UCSD-AML1 (cell line): ENCODE measurements at regions not wholly inside any gene's neighbourhood (a gene's known extent, or its start where the extent isn't known, plus 50 kb on each side); places are given as distances from the start of the nearest gene placed in this dataset.
"Not testable (repeated sequence)": the region's sequence is repeated elsewhere in the genome, so short reads cannot be mapped to it uniquely, and the experiment has no call there.

Source experiments
- DNase-seq: peaks from one replicate; lab custom pipeline; 2025; ENCODE audit not compliant: unreplicated experiment; lab: John Stamatoyannopoulos, UW

DNA sequence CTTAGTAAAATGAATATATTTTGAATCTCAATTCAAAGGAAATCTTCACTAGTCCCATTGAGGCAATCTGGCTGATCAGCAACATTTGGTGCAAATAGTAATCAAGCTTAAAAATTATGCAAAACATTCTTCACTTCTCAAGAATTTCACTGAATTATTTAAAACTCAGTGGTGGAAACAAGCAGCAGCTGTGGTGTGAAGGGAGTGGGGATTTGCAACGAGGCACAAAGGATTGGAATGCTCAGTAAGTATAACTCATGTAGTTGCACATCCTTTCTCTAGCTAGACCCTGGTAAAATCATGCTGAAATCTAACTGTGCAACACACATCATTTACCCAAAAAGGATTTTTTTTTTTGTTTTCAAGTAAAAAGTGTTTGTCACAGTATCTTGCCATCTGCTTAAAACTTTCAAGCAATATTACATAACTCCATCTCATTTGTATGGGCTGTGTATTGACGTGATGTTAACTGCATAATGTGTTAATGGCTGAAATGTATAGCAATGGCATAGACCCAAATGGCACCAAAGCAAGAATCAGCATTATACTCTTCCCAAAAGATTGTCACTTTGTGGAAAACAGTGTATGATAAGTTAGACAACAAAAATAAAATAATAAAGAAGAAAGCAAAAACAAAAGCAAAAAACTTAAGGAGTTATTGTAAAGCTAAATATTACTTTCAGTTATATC, 816.6 kb downstream of the EPHA3 start:
- DNase-seq, result no peak

DNA sequence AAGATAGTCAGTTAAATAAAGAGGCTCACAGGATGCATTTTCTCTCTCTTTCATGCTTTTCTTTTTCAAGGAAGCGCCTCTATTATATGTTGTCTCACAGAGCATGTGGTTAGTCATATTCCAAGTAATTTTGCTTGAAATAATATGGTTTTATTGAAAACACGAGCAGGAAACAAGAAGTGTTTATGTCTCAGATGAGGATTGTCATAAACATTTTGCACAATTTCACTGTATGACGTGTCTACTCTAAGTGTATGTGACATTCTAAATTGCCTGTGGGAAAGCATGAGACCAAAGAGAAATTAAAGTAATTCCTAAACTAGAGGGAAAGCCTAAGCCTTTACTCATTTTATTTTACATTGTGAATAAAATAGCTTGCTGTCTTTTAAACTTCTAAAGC, 818.6 kb downstream of the EPHA3 start:
- DNase-seq, result no peak

DNA sequence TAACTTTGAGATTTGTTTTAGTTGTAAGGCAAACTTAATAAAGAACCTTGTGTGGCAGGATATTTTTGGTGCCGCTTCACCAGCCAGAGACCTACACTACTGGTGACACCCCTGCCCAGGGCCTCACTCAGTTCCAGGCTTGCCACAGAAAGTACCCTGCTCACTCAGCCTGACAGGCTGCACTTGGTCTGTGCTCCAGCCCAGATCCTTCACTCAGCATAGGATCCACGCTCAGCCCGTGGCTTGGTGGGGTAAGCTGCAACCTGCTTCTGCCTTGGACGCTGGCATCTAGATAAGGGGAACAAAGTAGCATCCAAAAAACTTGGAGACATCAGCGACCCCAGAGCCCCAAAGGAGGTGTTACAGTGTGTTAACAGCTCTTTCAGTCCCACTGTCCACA, 825.5 kb downstream of the EPHA3 start:
- DNase-seq, result peak; percentile 3

DNA sequence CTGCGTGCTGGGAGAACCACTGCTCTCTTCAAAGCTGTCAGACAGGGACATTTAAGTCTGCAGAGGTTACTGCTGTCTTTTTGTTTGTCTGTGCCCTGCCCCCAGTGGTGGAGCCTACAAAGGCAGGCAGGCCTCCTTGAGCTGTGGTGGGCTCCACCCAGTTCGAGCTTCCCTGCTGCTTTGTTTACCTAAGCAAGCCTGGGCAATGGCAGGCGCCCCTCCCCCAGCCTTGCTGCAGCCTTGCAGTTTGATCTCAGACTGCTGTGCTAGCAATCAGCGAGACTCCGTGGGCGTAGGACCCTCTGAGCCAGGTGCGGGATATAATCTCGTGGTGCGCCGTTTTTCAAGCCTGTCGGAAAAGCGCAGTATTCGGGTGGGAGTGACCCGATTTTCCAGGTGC, 837.0 kb downstream of the EPHA3 start:
- DNase-seq, result not testable (repeated sequence)

DNA sequence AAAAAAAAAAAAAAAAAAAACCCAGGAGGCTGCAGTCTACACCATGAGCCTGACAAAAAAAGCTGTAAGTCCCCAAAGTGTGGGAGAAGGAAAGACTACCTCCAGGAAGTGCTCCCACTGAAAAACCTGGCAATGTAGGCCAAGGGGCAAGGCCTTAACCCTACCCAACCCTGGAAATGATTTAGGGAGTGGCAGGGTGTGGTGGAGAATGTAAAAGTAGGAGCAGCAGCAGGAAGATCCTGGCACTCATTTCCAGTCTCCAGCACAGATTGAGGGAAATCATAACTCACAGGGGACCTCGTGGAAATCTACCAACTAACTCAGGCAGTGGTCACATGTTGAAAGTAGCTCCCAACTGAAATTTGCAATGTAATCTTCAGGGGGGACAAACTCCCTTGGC, 839.5 kb downstream of the EPHA3 start:
- no peak for DNase-seq

DNA sequence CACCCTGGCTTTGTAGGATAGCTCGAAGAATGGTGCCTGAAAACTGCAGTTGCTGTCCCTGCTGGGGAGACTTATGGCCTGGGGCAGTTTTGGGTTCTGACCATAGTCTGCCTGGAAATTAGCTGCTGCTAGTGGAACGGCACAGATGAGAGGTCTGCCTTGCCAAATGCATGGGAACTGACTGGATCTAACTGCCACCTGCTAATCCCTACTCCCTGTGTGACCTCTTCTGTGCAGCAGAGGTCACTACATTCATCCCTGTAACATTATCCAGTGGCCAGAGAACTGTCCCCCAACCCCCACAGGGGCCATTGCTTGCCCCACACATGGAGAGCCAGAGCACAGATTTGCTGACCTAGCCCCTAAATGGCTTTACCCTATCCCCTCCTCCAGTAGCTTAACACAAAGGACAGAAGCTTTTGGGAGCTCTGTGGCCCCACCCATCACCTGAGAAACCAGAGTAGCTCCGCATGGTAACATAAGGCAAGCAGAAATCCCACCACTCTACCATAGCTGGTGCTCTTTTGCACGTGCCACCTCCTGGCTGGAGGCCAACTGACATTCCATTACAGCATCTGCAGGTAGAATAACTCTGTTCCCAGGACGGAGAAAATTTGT, 840.0 kb downstream of the EPHA3 start:
- DNase-seq, result peak; percentile 4

DNA sequence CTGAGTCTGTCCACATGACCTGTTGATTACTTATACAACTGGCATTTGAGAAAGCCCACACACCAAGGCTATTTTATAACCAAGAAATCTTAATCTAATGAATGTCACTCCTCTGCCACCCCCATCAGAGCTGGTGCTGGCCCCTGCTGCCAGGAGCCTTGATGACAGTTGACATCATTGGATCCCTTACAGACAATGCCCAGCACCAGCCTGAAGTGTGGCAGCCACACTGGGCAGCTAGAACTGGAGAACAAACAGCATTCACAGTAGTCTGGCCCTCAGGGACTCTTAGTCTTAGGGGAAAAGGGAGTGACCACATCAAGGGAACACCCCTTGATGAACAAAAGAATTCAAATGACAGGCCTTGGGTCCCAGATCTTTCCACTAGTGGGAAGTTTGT, 840.6 kb downstream of the EPHA3 start:
- DNase-seq, result no peak

DNA sequence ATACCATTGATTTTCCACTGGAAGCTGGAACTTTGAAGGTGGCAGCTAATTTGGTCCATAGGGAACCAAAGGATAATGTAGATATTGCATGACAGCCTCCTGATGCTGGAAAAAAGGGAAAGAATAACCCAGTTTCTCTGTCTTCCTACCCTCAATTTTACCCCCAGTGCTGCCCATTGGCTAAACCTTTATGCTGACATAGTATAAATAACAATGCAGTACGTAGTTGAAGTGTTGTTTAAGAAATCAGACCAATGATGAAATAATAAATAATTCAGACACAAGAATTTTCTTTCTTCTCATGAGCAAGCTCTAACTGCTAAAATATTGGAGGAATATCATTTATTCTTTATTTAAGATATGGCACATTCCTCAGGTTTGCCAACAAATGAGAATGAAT, 843.4 kb downstream of the EPHA3 start:
- no peak for DNase-seq

DNA sequence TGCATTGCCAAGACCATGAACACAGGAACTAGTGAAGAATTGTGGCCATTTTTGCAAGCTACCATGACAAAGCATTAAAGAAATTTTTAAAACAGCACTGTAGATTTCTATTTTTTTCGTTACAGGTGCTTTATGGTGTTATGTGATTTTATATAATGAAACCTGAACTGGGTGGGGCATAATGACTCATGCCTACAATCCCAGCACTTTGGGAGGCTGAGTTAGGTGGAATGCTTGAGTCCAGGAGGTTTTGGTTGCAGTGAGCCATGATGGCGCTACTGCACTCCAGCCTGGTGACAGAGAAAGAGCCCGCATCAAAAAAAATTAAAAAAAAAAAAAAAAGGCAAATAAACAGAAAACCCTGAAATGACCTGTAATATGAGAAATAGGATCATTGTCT, 846.7 kb downstream of the EPHA3 start:
- DNase-seq, result no peak

DNA sequence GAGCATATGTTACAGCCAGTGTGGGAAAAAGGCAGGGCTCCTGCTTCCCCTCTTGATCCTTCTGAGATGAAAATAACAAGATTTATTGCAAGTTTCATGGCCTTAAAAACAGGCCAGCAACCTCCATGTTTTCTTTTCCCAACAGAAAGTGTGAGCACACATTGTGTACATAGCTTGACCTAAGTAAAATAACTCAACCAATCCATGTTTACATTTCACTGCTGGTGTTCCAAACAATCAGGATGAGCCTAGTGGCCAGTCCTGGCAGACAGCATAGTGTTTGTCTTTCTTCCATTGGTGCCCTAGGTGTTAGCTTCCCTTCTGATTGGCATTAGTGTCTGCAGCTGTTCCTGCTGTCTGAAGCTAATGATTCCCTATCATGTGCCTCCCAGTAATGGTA, 847.7 kb downstream of the EPHA3 start:
- DNase-seq, result no peak

DNA sequence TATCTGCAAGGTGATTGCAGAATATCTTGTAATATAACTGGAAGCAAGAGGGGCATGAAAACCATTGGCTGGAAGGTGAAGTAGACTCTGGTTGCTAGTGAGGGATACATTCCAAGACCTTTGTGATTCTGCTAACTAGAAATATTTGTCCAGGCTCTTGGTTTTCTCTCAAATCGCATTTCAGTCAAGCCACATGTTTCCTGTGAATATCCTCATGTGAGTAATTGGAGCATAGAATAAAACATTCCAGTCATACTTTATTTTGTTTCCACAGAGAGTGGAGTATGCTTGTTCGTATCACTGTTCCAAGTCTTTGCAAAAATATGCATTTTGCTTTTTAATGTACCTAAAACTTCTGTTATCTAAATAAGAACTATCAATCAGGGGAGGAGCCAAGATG, 850.0 kb downstream of the EPHA3 start:
- DNase-seq, result no peak

DNA sequence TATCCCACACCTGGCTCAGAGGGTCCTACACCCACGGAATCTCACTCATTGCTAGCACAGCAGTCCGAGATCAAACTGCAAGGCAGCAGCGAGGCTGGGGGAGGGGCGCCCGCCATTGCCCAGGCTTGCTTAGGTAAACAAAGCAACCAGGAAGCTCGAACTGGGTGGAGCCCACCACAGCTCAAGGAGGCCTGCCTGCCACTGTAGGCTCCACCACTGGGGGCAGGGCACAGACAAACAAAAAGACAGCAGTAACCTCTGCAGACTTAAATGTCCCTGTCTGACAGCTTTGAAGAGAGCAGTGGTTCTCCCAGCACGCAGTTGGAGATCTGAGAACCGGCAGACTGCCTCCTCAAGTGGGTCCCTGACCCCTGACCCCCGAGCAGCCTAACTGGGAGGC, 850.7 kb downstream of the EPHA3 start:
- not testable (repeated sequence) for DNase-seq

DNA sequence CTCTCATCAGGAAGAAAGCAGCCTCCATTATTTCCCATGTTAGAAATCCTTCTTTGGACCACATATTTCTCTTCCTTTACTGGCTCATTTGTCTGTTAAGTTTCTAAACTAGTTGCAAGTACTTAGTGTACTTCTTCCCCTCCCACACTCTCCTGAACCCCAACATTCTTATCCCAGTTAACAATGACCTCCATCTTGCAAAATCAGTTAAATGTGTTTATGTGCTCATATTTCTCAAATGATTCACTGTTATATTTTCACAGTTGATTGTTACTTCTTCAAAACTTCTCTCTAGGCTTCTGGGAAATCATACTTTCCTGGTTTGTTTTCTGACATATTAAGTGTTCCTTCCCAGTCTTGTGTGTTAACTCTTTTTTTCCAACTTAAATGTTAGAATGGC, 856.9 kb downstream of the EPHA3 start:
- DNase-seq, result no peak

DNA sequence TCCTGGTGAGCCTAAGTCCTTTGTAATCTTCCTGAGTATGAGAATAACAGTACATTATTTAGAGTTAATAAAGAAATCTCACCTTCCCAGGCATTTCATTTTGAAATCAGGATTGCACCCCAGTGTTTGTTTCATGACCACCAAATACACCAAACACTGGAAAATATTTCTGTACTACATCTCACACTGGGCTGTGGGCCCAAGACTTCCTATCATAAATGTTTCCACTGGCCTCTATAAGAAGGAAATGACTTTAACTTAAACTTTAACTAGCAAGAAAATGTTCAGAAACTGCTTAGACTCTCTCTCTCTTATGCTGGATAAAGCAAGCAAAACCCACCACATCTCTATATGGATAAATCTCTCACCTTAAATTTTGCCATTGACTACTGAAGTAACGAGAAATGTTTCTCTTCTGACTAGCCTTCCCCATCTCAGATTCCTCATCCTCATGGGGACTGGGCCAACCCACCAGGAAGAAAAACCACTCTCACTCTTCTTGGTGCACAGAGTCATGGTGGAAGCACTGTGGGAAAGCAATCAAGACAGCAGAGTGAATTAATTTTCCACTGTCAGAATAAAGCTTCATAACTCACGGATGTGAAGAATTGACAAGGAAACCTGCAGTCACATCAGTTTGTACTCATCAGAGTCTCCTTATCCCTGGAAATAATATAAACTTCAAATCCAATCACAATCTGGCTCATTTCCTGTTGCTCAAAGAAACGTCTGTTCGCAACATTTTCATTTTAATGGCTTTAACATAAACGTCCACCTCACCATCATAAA, 859.6 kb downstream of the EPHA3 start:
- no peak for DNase-seq

DNA sequence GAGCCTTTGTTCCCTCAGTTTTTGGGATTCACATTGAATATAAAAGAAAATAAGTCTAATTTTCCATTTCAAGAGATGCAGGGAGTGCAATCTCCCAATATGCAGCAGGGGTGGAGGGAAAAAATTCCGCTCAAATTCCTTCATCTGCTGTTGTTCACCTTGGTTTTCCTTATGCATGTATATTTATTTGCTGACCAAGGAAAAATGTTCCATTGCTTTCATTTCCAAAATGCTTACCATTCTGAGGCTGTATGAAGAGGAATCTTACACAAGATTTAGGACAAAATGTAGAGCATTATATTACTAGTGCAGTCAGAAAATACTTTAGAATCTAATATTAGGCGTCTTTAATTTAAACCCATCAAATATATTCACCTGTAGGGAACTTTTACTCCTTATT, 863.9 kb downstream of the EPHA3 start:
- no peak for DNase-seq

DNA sequence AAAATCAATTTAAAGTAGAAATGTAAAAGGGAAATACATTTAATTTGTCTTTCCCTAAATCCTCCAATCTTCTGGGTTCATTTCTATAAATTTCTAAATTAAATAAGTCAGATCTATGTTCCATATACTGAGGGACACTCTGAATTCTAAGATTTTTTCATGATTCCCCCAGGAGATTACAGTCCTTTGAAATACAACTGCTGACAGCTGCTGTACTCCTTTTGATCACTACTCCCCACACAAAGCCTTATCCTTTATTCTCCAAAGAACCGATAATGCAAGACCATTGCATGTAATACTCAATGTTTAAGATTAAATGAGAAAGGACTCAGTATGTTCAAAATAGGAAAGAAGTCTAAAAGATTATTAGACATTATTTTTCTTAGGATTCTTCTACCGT, 865.7 kb downstream of the EPHA3 start:
- no peak for DNase-seq

DNA sequence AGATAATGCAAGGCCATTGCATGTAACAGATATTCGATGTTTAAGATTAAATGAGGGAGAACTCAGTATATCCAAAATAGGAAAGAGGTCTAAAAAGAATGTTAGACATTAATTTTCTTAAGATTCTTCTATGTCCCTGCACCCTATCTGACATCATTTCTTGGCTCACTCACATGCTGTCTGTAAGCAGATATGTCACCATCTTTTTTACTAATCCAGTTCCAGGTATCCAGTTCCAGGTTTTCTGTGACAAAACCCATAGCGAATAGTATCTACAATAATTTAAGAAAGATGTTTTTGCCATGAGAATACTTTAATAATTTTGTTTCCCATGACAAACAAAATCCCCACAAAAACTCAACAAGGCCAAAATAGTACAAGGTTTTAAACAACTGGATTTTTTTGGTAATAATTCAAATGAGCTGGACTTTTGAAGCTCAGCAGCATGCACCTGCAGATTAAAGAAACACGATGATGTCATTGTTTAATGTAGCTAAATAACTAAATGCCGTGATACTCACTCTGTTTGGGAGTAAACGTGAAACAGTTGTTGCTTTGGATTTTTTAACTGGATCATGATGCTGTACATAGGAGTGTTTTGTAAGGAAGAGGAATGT, 867.6 kb downstream of the EPHA3 start:
- DNase-seq, result no peak

DNA sequence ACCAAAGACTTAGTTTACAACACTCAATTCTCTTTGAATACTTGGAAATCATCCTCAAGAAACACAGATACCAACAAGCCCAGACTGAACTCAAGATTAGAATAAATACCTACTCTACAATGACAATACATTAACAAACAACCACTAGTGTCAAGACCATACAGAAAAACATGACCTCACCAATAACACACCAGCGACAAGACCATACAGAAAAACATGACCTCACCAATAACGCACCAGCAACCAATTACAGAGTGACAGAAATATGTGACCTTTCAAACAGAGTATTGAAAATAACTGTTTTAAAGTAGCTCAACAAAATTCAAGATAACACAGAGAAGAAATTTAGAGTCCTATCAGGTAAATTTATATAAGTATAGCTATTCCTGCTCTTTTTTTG, 876.0 kb downstream of the EPHA3 start:
- no peak for DNase-seq

DNA sequence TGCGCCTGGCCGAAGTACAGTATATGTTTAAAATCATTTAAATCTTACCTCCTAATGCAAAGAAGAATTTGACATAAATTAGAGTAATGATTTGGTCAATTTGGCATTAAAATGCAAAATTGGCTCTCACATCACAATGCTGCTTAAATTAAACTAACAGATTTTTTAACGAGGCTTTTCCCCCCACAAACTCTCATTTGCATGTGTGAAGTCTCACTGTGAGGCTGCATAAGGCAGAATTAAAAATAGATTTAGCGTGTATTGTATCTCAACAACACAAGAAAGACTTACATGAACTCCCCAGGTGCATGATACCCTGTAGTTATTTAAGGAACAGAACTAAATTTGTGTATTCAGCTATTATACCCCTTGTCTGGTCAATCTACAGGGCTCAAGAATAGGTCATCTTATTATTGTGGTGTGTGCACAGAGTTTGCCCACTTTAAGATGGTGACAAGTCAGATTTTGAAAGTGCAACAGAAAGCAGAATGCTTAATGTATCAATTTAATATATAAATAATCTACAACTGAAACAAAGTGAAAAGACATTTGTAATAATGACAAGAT, 897.9 kb downstream of the EPHA3 start:
- DNase-seq, result no peak

DNA sequence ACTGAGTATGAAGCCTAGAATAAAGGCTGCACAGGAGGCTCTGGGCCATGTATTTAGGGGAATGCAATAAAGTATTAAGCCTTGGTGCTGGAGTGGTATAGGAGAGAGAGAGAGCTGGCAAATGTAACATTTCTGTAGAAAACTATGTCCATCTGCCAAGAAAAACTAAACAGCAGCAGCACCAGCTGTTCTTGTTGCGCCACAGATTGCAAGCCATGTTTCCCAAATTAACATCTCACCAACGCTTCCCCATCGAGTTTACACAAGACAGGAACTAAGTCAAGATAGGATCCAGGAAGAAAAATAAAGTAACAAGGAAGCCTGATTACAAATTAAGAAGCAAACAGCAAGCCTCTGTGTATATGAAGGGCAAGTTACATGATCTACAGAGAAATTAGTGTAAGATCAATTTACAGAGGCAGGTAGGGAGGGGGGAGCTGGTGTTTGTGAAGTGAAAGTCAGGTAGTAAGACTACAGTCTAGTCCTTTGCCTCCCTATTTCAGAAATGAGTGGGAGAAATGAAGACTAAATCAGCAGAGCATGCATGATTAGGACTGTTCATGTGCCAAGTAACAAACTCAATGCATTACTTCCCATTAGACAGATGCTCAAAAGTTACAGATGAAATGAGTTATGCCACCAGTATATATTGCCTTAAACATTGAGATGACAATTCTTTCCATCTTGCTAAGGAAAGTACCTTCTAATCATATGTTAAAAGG, 900.5 kb downstream of the EPHA3 start:
- peak; percentile 11 for DNase-seq

DNA sequence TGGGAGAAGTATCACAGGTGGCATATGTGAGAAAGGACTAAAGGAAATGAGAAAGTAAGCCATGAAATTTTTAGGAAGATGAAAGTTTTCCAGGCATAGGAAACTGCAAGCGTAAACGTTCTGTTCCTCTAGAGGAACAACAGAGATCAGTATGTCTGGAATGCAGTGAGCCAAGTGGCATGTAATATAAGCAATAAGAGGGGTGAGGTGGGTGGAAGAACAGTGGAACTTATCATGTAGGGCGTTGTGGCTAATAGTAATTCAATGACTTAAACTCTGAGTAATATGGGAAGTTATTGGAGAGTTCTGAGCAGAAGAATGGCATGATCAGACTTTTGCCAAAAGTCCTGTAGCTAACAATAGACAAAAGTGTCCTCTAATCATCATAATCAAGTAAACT, 902.9 kb downstream of the EPHA3 start:
- DNase-seq, result no peak
